NCI-H82 treated with DMSO at 0.1 percent for 48 hours (cell line): ENCODE measurements at regions not wholly inside any gene's neighbourhood (a gene's known extent, or its start where the extent isn't known, plus 50 kb on each side); places are given as distances from the start of the nearest gene placed in this dataset.

Experiments used
- DNase-seq: peaks from one replicate; lab custom pipeline; 2025; ENCODE audit not compliant: unreplicated experiment; lab: John Stamatoyannopoulos, UW

GRCh38 chr13:67318860-67319259, 88.7 kb upstream of the PCDH9 start:
- peak; percentile 87 for DNase-seq

GRCh38 chr13:67318398-67318797, 88.3 kb upstream of the PCDH9 start:
- no peak for DNase-seq

GRCh38 chr13:67314405-67314804, 84.3 kb upstream of the PCDH9 start:
- DNase-seq: no peak

GRCh38 chr13:67308004-67308772, 78.1 kb upstream of the PCDH9 start:
- no peak for DNase-seq

- DNase-seq: peak; percentile 35
Observed at GRCh38 chr13:67306742-67307141, 76.6 kb upstream of the PCDH9 start.

GRCh38 chr13:67303661-67304333, 73.7 kb upstream of the PCDH9 start:
- DNase-seq: no peak

GRCh38 chr13:67299751-67300150, 69.6 kb upstream of the PCDH9 start:
- DNase-seq: no peak

- DNase-seq: no peak
Observed at GRCh38 chr13:67299072-67299635, 69.0 kb upstream of the PCDH9 start.

- no peak for DNase-seq
Observed at GRCh38 chr13:67298297-67298696, 68.2 kb upstream of the PCDH9 start.

- DNase-seq: no peak
Observed at GRCh38 chr13:67296511-67296910, 66.4 kb upstream of the PCDH9 start.

- DNase-seq: no peak
Observed at GRCh38 chr13:67292886-67293285, 62.8 kb upstream of the PCDH9 start.

- no peak for DNase-seq
Observed at GRCh38 chr13:67285611-67286010, 55.5 kb upstream of the PCDH9 start.

GRCh38 chr13:67283637-67284036, 53.5 kb upstream of the PCDH9 start:
- no peak for DNase-seq

GRCh38 chr13:67281466-67281865, 51.3 kb upstream of the PCDH9 start:
- peak; percentile 52 for DNase-seq
